ENCODE measurements at regions not wholly inside any gene's neighbourhood (a gene's known extent, or its start where the extent isn't known, plus 50 kb on each side); places are given as distances from the start of the nearest gene placed in this dataset.

DNA sequence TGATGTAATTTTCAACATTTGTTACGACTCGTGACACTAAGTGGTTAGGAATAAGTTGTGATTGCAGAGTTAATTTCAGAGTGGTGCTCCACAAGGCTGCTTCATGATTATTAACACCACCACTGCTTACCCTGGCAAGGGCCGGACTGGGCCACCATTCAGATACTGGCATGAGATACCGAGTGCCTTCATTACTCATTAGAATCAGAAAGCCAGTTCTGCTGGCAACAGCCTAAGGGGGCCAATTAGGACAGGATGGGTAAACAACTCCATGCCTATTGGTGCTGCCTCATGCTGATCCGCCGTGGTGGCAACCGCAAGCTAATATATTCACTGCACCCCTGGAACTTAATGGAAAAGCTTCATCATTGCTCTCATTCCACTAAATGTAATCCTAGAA, 575.1 kb downstream of the EFNB2 start:
- no peak for TF ChIP-seq POLR2A (IDR thresholded peaks at IDR 0.05)
- no peak for TF ChIP-seq CTCF (IDR thresholded peaks at IDR 0.05)
- TF ChIP-seq POLR2AphosphoS5 (IDR thresholded peaks at IDR 0.05): no peak
- TF ChIP-seq EP300 (IDR thresholded peaks at IDR 0.05): no peak
